Vagina (tissue), 2 donors: ENCODE measurements at regions not wholly inside any gene's neighbourhood (a gene's known extent, or its start where the extent isn't known, plus 50 kb on each side); places are given as distances from the start of the nearest gene placed in this dataset.

Experiments
- POLR2AphosphoS5 ChIP-seq, 2 donors: sonication (generic); formaldehyde crosslinking; IDR thresholded peaks; one replicate each; pipeline ENCODE4 v1.9.0; 2017; ENCODE audit warnings: antibody characterized with exemption in 2 of 2, mild to moderate bottlenecking in 2 of 2, low read depth in 1 of 2; ENCODE audit not compliant: insufficient read depth in 1 of 2
- TF ChIP-seq, protein P1 (sequence below), 3 experiments: fragments of 450-650 bp in 2 of 3; fragments of 200-600 bp in 1 of 3; sonication (generic) in 1 of 3; IDR thresholded peaks; one replicate each; pipeline ENCODE4 v1.5.1; 2017 to 2019; ENCODE audit warnings: antibody characterized with exemption in 3 of 3, mild to moderate bottlenecking in 2 of 3, moderate library complexity in 2 of 3

DNA sequence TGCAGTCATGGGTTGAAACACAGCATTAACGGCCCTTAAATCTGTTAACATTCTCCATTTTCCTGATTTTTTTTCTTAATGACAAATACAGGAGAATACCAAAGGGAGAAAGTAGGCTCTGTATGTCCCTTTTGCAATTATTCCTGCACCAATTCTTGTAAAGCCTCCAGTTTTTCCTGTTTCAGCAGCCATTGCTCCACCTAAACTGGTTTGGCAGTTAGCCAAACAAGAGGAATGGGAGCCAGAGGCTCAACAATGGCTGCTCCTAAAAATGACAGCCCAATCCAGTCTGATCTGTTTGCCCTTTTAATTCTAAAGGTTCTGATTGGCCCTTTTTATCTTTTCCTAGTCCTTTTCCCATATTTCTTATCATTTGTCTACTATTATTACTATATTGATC lies 284.2 kb upstream of the SGK1 start:
- TF ChIP-seq POLR2AphosphoS5 (IDR thresholded peaks at IDR 0.05; ENCODE audit: insufficient read depth in 1 of 2, low read depth in 1 of 2), result peak in 1 of 2 donors; percentile 61
- TF ChIP-seq, protein P1, sequence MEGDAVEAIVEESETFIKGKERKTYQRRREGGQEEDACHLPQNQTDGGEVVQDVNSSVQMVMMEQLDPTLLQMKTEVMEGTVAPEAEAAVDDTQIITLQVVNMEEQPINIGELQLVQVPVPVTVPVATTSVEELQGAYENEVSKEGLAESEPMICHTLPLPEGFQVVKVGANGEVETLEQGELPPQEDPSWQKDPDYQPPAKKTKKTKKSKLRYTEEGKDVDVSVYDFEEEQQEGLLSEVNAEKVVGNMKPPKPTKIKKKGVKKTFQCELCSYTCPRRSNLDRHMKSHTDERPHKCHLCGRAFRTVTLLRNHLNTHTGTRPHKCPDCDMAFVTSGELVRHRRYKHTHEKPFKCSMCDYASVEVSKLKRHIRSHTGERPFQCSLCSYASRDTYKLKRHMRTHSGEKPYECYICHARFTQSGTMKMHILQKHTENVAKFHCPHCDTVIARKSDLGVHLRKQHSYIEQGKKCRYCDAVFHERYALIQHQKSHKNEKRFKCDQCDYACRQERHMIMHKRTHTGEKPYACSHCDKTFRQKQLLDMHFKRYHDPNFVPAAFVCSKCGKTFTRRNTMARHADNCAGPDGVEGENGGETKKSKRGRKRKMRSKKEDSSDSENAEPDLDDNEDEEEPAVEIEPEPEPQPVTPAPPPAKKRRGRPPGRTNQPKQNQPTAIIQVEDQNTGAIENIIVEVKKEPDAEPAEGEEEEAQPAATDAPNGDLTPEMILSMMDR (IDR thresholded peaks at IDR 0.05), result no peak
